ENCODE measurements at regions not wholly inside any gene's neighbourhood (a gene's known extent, or its start where the extent isn't known, plus 50 kb on each side); places are given as distances from the start of the nearest gene placed in this dataset.

- TF ChIP-seq CTCF (IDR thresholded peaks at IDR 0.05 in 2 of 3, conservative IDR thresholded peaks at IDR 0.05 in 1 of 3; ENCODE audit: borderline replicate concordance in 1 of 3, insufficient read depth in 1 of 3, low read depth in 2 of 3, low read length in 2 of 3), result no peak
- TF ChIP-seq CBX3 (IDR thresholded peaks at IDR 0.05; ENCODE audit: low read depth), result no peak
- TF ChIP-seq EZH2 (IDR thresholded peaks at IDR 0.05), result no peak
- TF ChIP-seq ZNF274 (IDR thresholded peaks at IDR 0.05; ENCODE audit: low read depth, low read length), result no peak
- TF ChIP-seq RAD21 (IDR thresholded peaks at IDR 0.05; ENCODE audit: low read depth), result no peak
- no peak for TF ChIP-seq POLR2A (IDR thresholded peaks at IDR 0.05; ENCODE audit: borderline replicate concordance, extremely low read depth, insufficient read depth, insufficient read length)
- TF ChIP-seq ZFX (IDR thresholded peaks at IDR 0.05), result no peak
- TF ChIP-seq FOSL1 (IDR thresholded peaks at IDR 0.05; ENCODE audit: low read depth), result no peak
- TF ChIP-seq POLR2AphosphoS5 (IDR thresholded peaks at IDR 0.05; ENCODE audit: low read depth, low read length), result no peak
Measured at GRCh38 chr1:194802572-194802971, 1616.2 kb upstream of the B3GALT2 start (continued).

DNA sequence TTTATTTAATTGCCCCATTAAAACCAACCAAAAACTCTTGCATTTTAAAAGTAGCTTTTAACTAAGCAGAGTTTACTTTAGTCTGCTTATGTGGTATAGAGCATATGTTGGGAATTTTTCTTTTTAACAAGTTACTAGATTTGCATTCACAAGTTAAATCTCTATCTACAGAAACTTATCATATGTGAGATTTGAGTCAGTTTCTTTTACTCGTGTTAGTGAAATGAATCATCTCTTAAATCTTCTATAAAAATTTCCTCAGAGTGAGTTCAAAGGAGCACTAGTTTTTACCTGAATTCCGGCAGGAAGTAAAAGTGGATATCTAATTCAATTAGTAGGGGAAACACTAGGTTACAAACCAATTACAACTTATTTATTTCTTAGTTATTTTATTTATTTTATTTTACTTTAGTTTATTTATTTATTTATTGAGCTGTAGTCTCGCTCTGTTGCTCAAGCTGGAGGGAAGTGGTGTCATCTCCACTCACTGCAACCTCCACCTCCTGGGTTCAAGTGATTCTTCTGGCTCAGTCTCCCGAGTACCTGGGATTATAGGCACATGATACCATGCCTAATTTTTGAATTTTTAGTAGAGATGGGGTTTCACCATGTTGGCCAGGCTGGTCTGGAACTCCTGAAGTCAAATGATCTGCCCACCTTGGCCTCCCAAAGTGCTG is 1609.6 kb upstream of the B3GALT2 start:
- Histone ChIP-seq H3K27me3 (ENCODE audit: insufficient read depth, low read length) (no peaks in the 10 kb centered on the region), H3K9me3 (ENCODE audit: control insufficient read depth in 1 of 2, insufficient read depth in 1 of 2, low read depth in 1 of 2, low read length in 2 of 2) (no peaks in the 10 kb centered on the region), H3K9ac (ENCODE audit: low read length) (no peak overlapping the region), H2AFZ (ENCODE audit: low read depth, low read length, poor library complexity, severe bottlenecking) (no peak overlapping the region), H3K9me2 (ENCODE audit: insufficient read depth) (no peaks in the 10 kb centered on the region), H3K4me2 (ENCODE audit: low read length) (no peak overlapping the region), H3K36me3 (ENCODE audit: control insufficient read depth in 1 of 2, insufficient read depth in 2 of 2, low read length in 2 of 2) (no peaks in the 10 kb centered on the region), H3K4me3 (replicated peaks in 1 of 2; ENCODE audit: low read depth in 1 of 2, low read length in 2 of 2) (no peak overlapping the region), H3K79me2 (ENCODE audit: insufficient read depth, low read length) (no peaks in the 10 kb centered on the region), H3K27ac (ENCODE audit: low read depth, low read length) (no peak overlapping the region), H4K20me1 (ENCODE audit: insufficient read depth) (no peaks in the 10 kb centered on the region), H3K4me1 (ENCODE audit: control insufficient read depth in 1 of 2, insufficient read depth in 2 of 2, low read length in 2 of 2) (no peaks in the 10 kb centered on the region)
- no peak for DNase-seq (ENCODE audit: low read depth, low spot score)
- no TSS peak for BruUV-seq (replicated peaks)
- no peak for ATAC-seq
- ChIA-PET CTCF (no interaction called here), RAD21 (ENCODE audit: low non-redundant PET in 1 of 2, low total read pairs in 2 of 2, uncharacterized antibody in 2 of 2, unreplicated experiment in 2 of 2) (interaction anchor here in 1 of 2 experiments (0.5 kb wide), 1 partner anchor 361 kb away, joined by 3 read pairs; no protein-coding TSS in a partner anchor), POLR2A (no interaction called here)
- intact Hi-C loops (cut with micrococcal nuclease), result no loop called here
- TF ChIP-seq EZH2 (IDR thresholded peaks at IDR 0.05) (no peak), CTCF (IDR thresholded peaks at IDR 0.05 in 2 of 3, conservative IDR thresholded peaks at IDR 0.05 in 1 of 3; ENCODE audit: borderline replicate concordance in 1 of 3, insufficient read depth in 1 of 3, low read depth in 2 of 3, low read length in 2 of 3) (no peak), TCF7L2 (IDR thresholded peaks at IDR 0.05; ENCODE audit: borderline replicate concordance, extremely low read depth, insufficient read depth, insufficient read length) (no peak), SP1 (IDR thresholded peaks at IDR 0.05; ENCODE audit: low read depth) (no peak), POLR2AphosphoS5 (IDR thresholded peaks at IDR 0.05; ENCODE audit: low read depth, low read length) (no peak), MAX (IDR thresholded peaks at IDR 0.05) (no peak), SIN3A (IDR thresholded peaks at IDR 0.05; ENCODE audit: low read depth) (no peak), FOSL1 (IDR thresholded peaks at IDR 0.05; ENCODE audit: low read depth) (no peak), CEBPB (IDR thresholded peaks at IDR 0.05; ENCODE audit: low read depth) (no peak), EGR1 (IDR thresholded peaks at IDR 0.05; ENCODE audit: low read depth) (no peak), CBX3 (IDR thresholded peaks at IDR 0.05; ENCODE audit: low read depth) (no peak), ELF1 (IDR thresholded peaks at IDR 0.05; ENCODE audit: borderline replicate concordance, low read depth) (no peak), ZNF274 (IDR thresholded peaks at IDR 0.05; ENCODE audit: low read depth, low read length) (no peak), POLR2A (IDR thresholded peaks at IDR 0.05; ENCODE audit: borderline replicate concordance, extremely low read depth, insufficient read depth, insufficient read length) (no peak)
- TF ChIP-seq, protein P1, sequence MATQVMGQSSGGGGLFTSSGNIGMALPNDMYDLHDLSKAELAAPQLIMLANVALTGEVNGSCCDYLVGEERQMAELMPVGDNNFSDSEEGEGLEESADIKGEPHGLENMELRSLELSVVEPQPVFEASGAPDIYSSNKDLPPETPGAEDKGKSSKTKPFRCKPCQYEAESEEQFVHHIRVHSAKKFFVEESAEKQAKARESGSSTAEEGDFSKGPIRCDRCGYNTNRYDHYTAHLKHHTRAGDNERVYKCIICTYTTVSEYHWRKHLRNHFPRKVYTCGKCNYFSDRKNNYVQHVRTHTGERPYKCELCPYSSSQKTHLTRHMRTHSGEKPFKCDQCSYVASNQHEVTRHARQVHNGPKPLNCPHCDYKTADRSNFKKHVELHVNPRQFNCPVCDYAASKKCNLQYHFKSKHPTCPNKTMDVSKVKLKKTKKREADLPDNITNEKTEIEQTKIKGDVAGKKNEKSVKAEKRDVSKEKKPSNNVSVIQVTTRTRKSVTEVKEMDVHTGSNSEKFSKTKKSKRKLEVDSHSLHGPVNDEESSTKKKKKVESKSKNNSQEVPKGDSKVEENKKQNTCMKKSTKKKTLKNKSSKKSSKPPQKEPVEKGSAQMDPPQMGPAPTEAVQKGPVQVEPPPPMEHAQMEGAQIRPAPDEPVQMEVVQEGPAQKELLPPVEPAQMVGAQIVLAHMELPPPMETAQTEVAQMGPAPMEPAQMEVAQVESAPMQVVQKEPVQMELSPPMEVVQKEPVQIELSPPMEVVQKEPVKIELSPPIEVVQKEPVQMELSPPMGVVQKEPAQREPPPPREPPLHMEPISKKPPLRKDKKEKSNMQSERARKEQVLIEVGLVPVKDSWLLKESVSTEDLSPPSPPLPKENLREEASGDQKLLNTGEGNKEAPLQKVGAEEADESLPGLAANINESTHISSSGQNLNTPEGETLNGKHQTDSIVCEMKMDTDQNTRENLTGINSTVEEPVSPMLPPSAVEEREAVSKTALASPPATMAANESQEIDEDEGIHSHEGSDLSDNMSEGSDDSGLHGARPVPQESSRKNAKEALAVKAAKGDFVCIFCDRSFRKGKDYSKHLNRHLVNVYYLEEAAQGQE (IDR thresholded peaks at IDR 0.05; ENCODE audit: low read depth), result no peak

Data from HCT116 (cell line).